ENCODE measurements at regions not wholly inside any gene's neighbourhood (a gene's known extent, or its start where the extent isn't known, plus 50 kb on each side); places are given as distances from the start of the nearest gene placed in this dataset.

- no peak overlapping the region for H3K4me3 ChIP-seq (replicated peaks in 1 of 3; ENCODE audit: insufficient read depth in 1 of 3, low read depth in 1 of 3, low read length in 3 of 3)
- POLR2A ChIA-PET: no interaction called here
- BruUV-seq (replicated peaks): no TSS peak
- H2AFZ ChIP-seq (ENCODE audit: low read depth, low read length): no peak overlapping the region
- dilution Hi-C loops (cut with MboI; ENCODE audit: extremely low pct_ligation_motif_present, low sequenced_read_pairs) (no loop called here), intact Hi-C loops (cut with micrococcal nuclease) (no loop called here)
- H3K9me3 ChIP-seq (replicated peaks; ENCODE audit: control insufficient read depth, insufficient read depth, low read length): no peaks in the 10 kb centered on the region
- peaks cover 2% of the 10 kb centered on the region for H3K9me1 ChIP-seq (replicated peaks; ENCODE audit: control insufficient read depth, extremely low read depth, insufficient read depth, low read length)
- DNase-seq (ENCODE audit: low read depth, low spot score) (no peak), FAIRE-seq (no peak)
- no peak for TF ChIP-seq POLR2AphosphoS5 (IDR thresholded peaks at IDR 0.05; ENCODE audit: insufficient read depth, low read depth, low read length)
- TF ChIP-seq EZH2 (IDR thresholded peaks at IDR 0.05; ENCODE audit: borderline replicate concordance, low read depth, low read length, severe bottlenecking): no peak
- TF ChIP-seq CTCF (IDR thresholded peaks at IDR 0.05; ENCODE audit: extremely low read depth in 1 of 2, insufficient read depth in 1 of 2, low read depth in 1 of 2, low read length in 2 of 2): no peak
- TF ChIP-seq POLR2A (IDR thresholded peaks at IDR 0.05; ENCODE audit: low read depth, low read length): no peak
- TF ChIP-seq GATA2 (IDR thresholded peaks at IDR 0.05; ENCODE audit: insufficient read depth, insufficient read length, low read depth, low read length): no peak
- TF ChIP-seq JUN (IDR thresholded peaks at IDR 0.05; ENCODE audit: borderline replicate concordance, insufficient read depth, insufficient read length, low read depth): no peak
- TF ChIP-seq MAX (IDR thresholded peaks at IDR 0.05; ENCODE audit: insufficient read depth, insufficient read length): no peak
- TF ChIP-seq FOS (IDR thresholded peaks at IDR 0.05; ENCODE audit: borderline replicate concordance, insufficient read depth, low read length): no peak
- no peak for TF ChIP-seq MYC (IDR thresholded peaks at IDR 0.05; ENCODE audit: low read depth, low read length)
- H3K9ac ChIP-seq (replicated peaks; ENCODE audit: extremely low read depth, insufficient read depth, low read length): no peak overlapping the region
- H3K4me1 ChIP-seq (ENCODE audit: control insufficient read depth, extremely low read depth, insufficient read depth, low read length): no peaks in the 10 kb centered on the region
- CTCF ChIA-PET: interaction anchor here (1.0 kb wide), 1 partner anchor 32 kb away, joined by 3 read pairs; no protein-coding TSS in a partner anchor
- H3K4me2 ChIP-seq (ENCODE audit: insufficient read depth, low read length): no peak overlapping the region
- H3K36me3 ChIP-seq (ENCODE audit: control insufficient read depth in 2 of 2, extremely low read depth in 1 of 2, insufficient read depth in 2 of 2, low read length in 2 of 2): no peaks in the 10 kb centered on the region
- H3K79me2 ChIP-seq (ENCODE audit: control insufficient read depth, insufficient read depth, low read length): no peaks in the 10 kb centered on the region
- no peaks in the 10 kb centered on the region for H4K20me1 ChIP-seq (replicated peaks; ENCODE audit: control insufficient read depth, extremely low read depth, insufficient read depth, low read length)
- peaks cover 2 to 7% of the 10 kb centered on the region in 2 experiments for H3K27me3 ChIP-seq (ENCODE audit: control insufficient read depth in 2 of 2, insufficient read depth in 2 of 2, low read length in 2 of 2)
- H3K27ac ChIP-seq (ENCODE audit: insufficient read depth, low read depth, low read length): no peak overlapping the region
Measured at GRCh38 chr6:71656121-71656520, 230.2 kb upstream of the RIMS1 start.
